HK-2 (cell line): ENCODE measurements at regions not wholly inside any gene's neighbourhood (a gene's known extent, or its start where the extent isn't known, plus 50 kb on each side); places are given as distances from the start of the nearest gene placed in this dataset.

Experiments
- DNase-seq: peaks from one replicate; pipeline ENCODE4 v3.0.0-alpha.2; 2018; ENCODE audit not compliant: unreplicated experiment

- DNase-seq: no peak
These were observed 1948.4 kb upstream of the PIK3C3 start for GRCh38 chr18:40006634-40007033.

- DNase-seq: no peak
These were observed 1950.8 kb upstream of the PIK3C3 start for GRCh38 chr18:40004246-40004645.

GRCh38 chr18:39998317-39998716 is 1956.7 kb upstream of the PIK3C3 start:
- DNase-seq: no peak

GRCh38 chr18:39994498-39994897 is 1960.5 kb upstream of the PIK3C3 start:
- no peak for DNase-seq

- no peak for DNase-seq
These were observed 1963.3 kb upstream of the PIK3C3 start for GRCh38 chr18:39991696-39992265.

- no peak for DNase-seq
These were observed 1964.5 kb upstream of the PIK3C3 start for GRCh38 chr18:39990540-39990939.

- DNase-seq: no peak
These were observed 1978.3 kb upstream of the PIK3C3 start for GRCh38 chr18:39976771-39977170.

- DNase-seq: no peak
These were observed 1982.5 kb upstream of the PIK3C3 start for GRCh38 chr18:39972521-39972920.

GRCh38 chr18:39969803-39970494 is 1985.1 kb upstream of the PIK3C3 start:
- no peak for DNase-seq

GRCh38 chr18:39966275-39966674 is 1988.8 kb upstream of the PIK3C3 start:
- no peak for DNase-seq

GRCh38 chr18:39962546-39962945 is 1992.5 kb upstream of the PIK3C3 start:
- DNase-seq: no peak

- no peak for DNase-seq
These were observed 1994.5 kb upstream of the PIK3C3 start for GRCh38 chr18:39960550-39960949.

GRCh38 chr18:39959839-39960238 is 1995.2 kb upstream of the PIK3C3 start:
- no peak for DNase-seq

GRCh38 chr18:39958876-39959275 is 1996.2 kb upstream of the PIK3C3 start:
- no peak for DNase-seq

- DNase-seq: no peak
These were observed 2002.2 kb upstream of the PIK3C3 start for GRCh38 chr18:39952816-39953215.

- no peak for DNase-seq
These were observed 2003.8 kb upstream of the PIK3C3 start for GRCh38 chr18:39951142-39951720.

GRCh38 chr18:39946623-39947061 is 2008.4 kb upstream of the PIK3C3 start:
- DNase-seq: no peak

- DNase-seq: no peak
These were observed 2010.0 kb upstream of the PIK3C3 start for GRCh38 chr18:39945076-39945475.

- DNase-seq: no peak
These were observed 2012.3 kb upstream of the PIK3C3 start for GRCh38 chr18:39942702-39943101.

GRCh38 chr18:39938676-39939608 is 2016.1 kb upstream of the PIK3C3 start:
- no peak for DNase-seq

- DNase-seq: no peak
These were observed 2019.4 kb upstream of the PIK3C3 start for GRCh38 chr18:39935598-39935997.

- no peak for DNase-seq
These were observed 2036.2 kb upstream of the PIK3C3 start for GRCh38 chr18:39918847-39919246.
